Colonic mucosa (tissue), 4 donors: ENCODE measurements at regions not wholly inside any gene's neighbourhood (a gene's known extent, or its start where the extent isn't known, plus 50 kb on each side); places are given as distances from the start of the nearest gene placed in this dataset.

Source experiments
- DNase-seq: peaks from one replicate; pipeline ENCODE4 v3.0.0-alpha.2; 2020
- H3K27ac ChIP-seq: fragments of 200-600 bp; one replicate; pipeline ENCODE4 v1.8.0; 2021
- H3K27me3 ChIP-seq: fragments of 200-600 bp; one replicate; pipeline ENCODE4 v1.8.0; 2021
- H3K36me3 ChIP-seq: fragments of 200-600 bp; one replicate; pipeline ENCODE4 v1.8.0; 2021
- H3K4me1 ChIP-seq: fragments of 200-600 bp; one replicate; pipeline ENCODE4 v1.8.0; 2021; ENCODE audit warnings: mild to moderate bottlenecking
- H3K4me3 ChIP-seq: fragments of 200-600 bp; one replicate; pipeline ENCODE4 v1.8.0; 2021
- H3K9ac ChIP-seq, 2 donors: one replicate each; pipeline ENCODE4 v1.7.0; 2013; ENCODE audit warnings: control low read depth in 2 of 2, low read depth in 2 of 2, low read length in 2 of 2
- H3K9me3 ChIP-seq: fragments of 200-600 bp; one replicate; pipeline ENCODE4 v1.8.0; 2021
- intact Hi-C: fragments of 100-400 bp; cut with DNase I; formaldehyde crosslinking; loops from one replicate; pipeline ENCODE4 v1.14.1; 2022
- TF ChIP-seq, protein P1 (sequence below): fragments of 200-600 bp; IDR thresholded peaks from one replicate; pipeline ENCODE4 v1.8.0; 2022; ENCODE audit warnings: antibody characterized with exemption, mild to moderate bottlenecking
- donor health status: healthy.
- donor health status: DM: no; HTN: no; CAD: no.
- donor health status: DM: no; HTN: no; CAD: no.

DNA sequence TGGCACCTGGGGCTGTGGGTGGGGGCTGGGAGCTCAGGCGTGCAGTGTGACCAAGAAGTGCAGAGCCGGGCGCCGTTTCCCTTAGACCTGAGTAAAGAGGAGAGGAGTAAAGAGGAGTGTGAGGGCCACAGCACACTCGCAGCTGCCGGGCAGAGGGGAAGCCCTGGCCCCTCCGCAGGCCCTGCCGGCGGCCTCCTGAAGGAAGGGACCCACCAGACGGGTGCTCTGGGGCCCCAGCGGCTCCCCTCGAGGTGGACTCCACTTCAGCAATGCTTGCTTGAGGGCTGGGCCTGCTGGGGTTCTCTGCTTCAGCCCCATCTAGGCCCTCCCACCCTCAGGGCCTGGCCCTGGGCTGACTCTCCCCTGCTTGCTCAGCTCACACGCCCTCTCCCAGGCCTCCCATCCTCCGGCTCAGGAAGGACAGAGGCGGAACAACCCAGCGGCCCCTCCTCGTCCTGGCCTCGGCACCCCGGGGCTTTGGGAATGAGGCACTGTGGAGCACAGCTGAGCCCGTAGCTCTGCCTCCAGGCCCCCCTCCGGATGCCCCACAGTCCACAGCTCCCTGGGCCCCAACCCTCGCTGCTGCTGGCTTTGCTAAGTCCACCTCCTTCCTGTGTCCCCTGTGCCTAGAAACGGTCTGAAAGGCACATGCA is 1198.7 kb downstream of the BRD1 start:
- DNase-seq = no peak
- Histone ChIP-seq H3K36me3 (no peaks in the 10 kb centered on the region), H3K4me1 (no peaks in the 10 kb centered on the region), H3K27ac (no peak overlapping the region), H3K9me3 (no peaks in the 10 kb centered on the region), H3K4me3 (no peak overlapping the region), H3K27me3 (no peaks in the 10 kb centered on the region), H3K9ac (no peak overlapping the region)
- intact Hi-C loops = no loop called here
- TF ChIP-seq, protein P1, sequence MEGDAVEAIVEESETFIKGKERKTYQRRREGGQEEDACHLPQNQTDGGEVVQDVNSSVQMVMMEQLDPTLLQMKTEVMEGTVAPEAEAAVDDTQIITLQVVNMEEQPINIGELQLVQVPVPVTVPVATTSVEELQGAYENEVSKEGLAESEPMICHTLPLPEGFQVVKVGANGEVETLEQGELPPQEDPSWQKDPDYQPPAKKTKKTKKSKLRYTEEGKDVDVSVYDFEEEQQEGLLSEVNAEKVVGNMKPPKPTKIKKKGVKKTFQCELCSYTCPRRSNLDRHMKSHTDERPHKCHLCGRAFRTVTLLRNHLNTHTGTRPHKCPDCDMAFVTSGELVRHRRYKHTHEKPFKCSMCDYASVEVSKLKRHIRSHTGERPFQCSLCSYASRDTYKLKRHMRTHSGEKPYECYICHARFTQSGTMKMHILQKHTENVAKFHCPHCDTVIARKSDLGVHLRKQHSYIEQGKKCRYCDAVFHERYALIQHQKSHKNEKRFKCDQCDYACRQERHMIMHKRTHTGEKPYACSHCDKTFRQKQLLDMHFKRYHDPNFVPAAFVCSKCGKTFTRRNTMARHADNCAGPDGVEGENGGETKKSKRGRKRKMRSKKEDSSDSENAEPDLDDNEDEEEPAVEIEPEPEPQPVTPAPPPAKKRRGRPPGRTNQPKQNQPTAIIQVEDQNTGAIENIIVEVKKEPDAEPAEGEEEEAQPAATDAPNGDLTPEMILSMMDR = no peak

DNA sequence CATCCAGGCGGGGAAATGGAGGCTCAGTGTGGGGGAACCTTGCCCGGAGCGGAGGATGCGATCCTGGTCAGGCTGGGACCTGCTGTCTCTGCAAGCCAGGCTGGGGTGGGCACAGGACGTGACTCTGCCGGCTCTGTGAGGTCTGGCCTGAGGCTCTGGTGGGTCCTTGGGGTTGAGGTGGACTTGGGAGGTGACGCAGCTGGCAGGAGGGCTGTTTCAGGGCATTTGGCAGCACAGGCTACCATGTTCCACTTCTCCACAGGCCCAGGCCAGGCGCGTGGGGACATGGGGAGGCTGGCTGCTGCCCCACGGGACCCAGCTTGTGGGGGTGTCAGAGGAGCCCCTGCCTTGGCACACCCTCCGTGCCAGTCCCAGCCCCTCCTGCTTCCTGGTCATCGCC is 1199.7 kb downstream of the BRD1 start:
- intact Hi-C loops = no loop called here
- Histone ChIP-seq H3K4me3 (no peak overlapping the region), H3K27ac (no peak overlapping the region), H3K27me3 (no peaks in the 10 kb centered on the region), H3K36me3 (no peaks in the 10 kb centered on the region), H3K9me3 (no peaks in the 10 kb centered on the region), H3K4me1 (no peaks in the 10 kb centered on the region), H3K9ac (no peak overlapping the region)
- TF ChIP-seq, protein P1 = no peak
- no peak for DNase-seq

DNA sequence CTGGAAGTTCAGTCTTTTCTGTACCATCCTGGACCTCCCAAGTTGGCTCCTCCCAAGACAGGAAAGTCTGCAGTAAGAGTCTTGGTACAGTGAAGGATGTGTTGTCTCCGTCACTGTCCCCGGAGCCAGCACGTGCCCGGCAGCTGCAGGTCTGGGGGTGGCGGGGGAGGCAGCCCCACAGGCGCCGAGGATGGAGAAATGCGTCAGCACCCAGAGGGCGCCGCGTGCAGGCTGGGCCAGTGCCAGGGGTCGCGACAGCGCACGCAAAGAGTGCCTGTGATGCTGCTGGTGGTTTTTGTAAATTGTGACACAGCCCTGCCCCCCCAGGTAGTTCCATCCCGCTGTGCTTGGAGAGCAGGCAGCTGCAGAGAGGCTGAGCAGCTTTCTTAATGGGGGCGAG is 1200.5 kb downstream of the BRD1 start:
- H3K27me3 ChIP-seq = no peaks in the 10 kb centered on the region
- TF ChIP-seq, protein P1 = no peak
- intact Hi-C loops = no loop called here
- H3K4me1 ChIP-seq = no peaks in the 10 kb centered on the region
- no peak overlapping the region for H3K9ac ChIP-seq
- H3K27ac ChIP-seq = no peak overlapping the region
- no peak overlapping the region for H3K4me3 ChIP-seq
- H3K36me3 ChIP-seq = no peaks in the 10 kb centered on the region
- no peak for DNase-seq
- H3K9me3 ChIP-seq = no peaks in the 10 kb centered on the region

DNA sequence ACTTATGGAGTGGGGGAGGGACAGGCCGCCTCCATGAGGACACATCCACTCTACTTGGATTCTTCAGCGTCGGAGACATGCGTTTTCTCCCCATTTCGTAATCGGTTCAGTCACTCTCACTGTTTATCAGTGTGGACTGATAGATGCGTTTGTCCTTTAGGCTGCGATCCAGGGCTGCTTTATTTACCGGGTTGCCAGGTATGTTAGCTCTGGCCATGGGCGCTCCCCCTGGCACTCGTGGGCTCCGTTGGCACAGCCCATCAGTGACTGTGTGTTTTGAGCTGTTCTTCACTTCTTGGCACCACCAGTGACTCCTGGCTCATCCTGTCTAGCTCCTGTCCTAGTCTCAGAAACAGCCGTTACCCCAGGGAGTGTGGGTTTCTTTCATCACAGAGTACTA is 1203.3 kb downstream of the BRD1 start:
- intact Hi-C loops = no loop called here
- Histone ChIP-seq H3K27me3 (no peaks in the 10 kb centered on the region), H3K36me3 (no peaks in the 10 kb centered on the region), H3K9me3 (no peaks in the 10 kb centered on the region), H3K4me1 (no peaks in the 10 kb centered on the region), H3K9ac (no peak overlapping the region), H3K27ac (no peak overlapping the region), H3K4me3 (no peak overlapping the region)
- DNase-seq = no peak
- TF ChIP-seq, protein P1 = no peak

DNA sequence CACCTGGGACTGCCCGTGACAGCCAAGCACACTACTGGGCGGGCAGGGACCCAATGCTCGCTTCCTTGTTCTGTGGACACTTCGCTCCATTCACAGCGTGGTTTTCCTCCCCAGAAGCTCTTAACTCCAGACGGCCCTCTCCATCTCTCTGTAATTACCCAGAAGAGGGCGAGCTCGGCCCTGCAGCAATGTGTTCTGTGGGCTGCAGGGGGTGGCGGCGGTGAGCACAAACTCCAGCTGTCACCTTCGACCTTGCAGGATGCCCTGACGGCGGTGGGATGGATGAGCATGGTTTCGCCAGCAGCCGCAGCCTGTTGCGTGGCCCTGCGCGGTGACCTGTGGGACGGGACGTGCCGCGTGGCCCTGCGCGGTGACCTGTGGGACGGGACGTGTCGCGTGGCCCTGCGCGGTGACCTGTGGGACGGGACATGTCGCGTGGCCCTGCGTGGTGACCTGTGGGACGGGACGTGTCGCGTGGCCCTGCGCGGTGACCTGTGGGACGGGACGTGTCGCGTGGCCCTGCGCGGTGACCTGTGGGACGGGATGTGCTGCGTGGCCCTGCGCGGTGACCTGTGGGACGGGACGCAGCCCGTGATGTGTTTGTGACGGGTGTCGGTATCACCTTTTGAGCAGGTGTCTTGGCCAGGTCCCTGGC is 1204.7 kb downstream of the BRD1 start:
- TF ChIP-seq, protein P1 = no peak
- H3K27me3 ChIP-seq = no peaks in the 10 kb centered on the region
- H3K36me3 ChIP-seq = no peaks in the 10 kb centered on the region
- intact Hi-C loops = no loop called here
- no peaks in the 10 kb centered on the region for H3K4me1 ChIP-seq
- no peak for DNase-seq
- H3K27ac ChIP-seq = no peak overlapping the region
- H3K9me3 ChIP-seq = no peaks in the 10 kb centered on the region
- no peak overlapping the region for H3K9ac ChIP-seq
- no peak overlapping the region for H3K4me3 ChIP-seq
